NCI-H146 treated with DMSO at 0.1 percent for 48 hours (cell line): ENCODE measurements at regions not wholly inside any gene's neighbourhood (a gene's known extent, or its start where the extent isn't known, plus 50 kb on each side); places are given as distances from the start of the nearest gene placed in this dataset.
A peak's percentile ranks its signal among the peaks of the same experiment; 100 is the strongest.

Experiments
- DNase-seq: peaks from one replicate; lab custom pipeline; 2025; ENCODE audit not compliant: unreplicated experiment; lab: John Stamatoyannopoulos, UW

GRCh38 chr2:122927197-122927596, 1097.9 kb upstream of the CNTNAP5 start:
- DNase-seq: no peak

DNA sequence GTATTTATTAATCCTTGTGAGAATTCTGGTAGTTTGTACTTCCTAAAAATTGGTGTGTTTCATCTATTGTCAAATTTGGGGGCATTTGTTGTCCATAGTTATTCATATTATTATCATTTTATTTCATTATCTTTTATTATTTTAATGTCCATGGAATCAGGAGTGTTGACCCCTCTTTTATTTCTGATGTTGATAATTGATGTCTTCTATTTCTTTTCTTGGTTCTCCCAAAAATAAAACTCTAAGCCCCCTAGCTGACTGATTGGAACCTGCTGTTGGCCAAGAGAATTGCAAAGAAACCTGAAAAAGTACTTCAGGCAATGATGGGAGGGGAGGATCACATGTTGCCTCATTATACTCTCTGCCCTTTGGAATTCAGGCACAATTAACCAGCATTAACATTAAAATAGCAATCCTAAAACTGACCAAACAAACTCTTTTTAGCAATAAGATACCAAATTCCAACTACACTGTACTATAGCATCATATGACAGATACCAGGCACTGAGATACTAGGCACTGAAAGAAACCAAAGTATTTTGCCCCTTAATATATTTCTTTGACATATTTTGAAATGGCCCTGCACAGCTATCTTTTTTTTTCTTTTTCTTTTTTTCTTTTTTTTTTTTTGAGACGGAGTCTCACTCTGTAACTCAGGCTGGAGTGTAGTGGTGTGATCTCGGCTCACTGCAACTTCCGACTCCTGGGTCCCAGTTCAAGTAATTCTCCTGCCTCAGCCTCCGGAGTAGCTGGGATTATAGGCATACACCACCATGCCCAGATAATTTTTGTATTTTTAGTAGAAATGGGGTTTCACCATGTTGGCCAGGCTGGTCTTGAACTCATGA, 1097.2 kb upstream of the CNTNAP5 start:
- DNase-seq: no peak

- DNase-seq: no peak
Measured at GRCh38 chr2:122929347-122929746, 1095.7 kb upstream of the CNTNAP5 start.

DNA sequence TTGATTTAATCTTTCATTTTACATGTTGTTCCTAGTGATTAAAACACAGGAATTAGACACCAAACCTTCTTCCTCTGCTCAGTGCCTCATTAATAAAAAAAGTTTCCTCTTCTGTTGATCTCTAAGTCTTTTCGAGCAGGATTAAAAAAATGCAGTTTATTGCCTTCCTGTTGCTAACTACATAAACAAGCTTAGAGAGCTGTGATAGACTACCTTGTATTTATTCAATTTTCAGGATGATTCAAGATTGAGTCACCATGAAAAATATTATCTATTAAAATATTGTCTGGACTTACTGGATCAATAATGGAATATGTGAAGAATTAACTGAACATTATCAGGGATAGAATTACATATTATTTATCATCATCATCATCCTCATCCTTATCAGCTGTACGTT, 1089.6 kb upstream of the CNTNAP5 start:
- DNase-seq: no peak

- DNase-seq: no peak
Measured at GRCh38 chr2:122939796-122940195, 1085.3 kb upstream of the CNTNAP5 start.

- DNase-seq: no peak
Measured at GRCh38 chr2:122949523-122949922, 1075.6 kb upstream of the CNTNAP5 start.

- no peak for DNase-seq
Measured at GRCh38 chr2:122955776-122956175, 1069.3 kb upstream of the CNTNAP5 start.

DNA sequence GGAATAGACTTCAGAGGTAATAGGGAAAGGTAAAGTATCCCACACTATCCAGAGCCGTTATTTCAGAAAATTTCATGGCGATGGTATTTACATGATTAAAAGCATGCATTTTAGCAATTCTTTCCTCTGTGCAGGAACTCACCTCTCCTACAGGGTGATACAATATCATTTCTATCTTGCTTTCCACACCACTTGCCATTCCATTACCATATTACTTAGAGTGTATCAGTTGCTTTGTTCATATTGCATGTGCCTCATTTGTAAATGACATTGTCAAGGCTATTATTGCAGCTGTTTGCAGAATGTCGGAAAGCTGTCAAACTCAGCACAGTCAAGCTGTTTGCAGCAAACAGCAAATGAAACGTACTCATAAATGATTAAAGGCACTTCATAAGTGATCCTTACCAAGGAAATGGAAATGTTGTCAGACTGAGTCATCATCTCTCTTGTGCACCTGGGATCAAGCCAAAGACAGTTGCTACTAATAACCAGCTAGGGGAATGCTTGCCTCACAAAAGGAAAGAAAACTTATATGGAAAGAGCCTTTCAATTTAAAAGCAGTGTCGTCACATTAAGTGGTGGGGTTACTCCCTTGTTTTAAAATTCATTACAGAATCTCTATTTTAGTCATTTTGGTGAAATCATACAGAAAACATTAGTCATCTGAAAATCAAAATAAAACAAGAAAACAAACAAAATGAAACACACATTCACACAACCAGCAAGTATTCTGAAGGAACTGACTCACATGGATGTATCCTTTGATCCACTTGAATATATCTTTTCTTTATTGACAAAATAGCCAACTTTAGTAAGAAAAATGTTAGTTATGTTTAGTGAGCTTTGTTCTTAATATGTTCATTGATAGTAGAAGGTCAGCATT, 1064.1 kb upstream of the CNTNAP5 start:
- peak; percentile 89 for DNase-seq

DNA sequence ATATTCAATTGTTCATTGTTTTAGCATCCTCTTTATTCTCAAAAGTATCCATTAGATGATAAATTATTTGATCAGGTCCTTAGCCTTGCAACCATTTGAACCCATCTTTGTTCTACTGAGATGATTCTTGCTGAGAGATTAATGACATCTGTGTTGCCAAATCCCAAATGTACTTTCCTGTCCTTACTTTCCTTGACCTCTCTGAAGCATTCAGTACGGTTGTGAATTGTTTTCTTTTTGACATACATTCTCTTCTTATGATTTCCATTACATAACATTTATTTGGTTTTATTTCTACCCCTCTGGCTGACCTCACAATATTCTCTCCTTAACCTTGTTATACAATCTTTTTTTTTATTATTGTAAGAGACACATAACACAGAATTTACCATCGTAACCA, 1058.6 kb upstream of the CNTNAP5 start:
- DNase-seq: no peak

DNA sequence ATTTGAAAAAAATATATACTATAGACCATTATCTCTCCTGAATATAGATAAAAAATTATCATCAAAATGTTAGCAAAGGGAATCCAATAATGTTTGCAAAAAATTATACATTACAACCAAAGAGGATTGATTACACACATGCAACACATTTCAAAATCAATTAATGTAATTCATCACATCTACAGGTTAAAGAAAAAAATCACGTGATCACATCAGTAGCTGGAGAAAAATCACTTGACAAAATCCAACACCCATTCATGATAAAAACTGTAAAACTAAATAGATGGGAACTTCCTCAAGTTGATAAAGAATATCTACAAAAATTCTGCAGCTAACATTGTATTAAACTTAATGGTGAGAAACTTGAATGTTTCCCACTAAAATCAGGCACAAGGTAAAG, 1047.5 kb upstream of the CNTNAP5 start:
- DNase-seq: no peak

GRCh38 chr2:122980671-122981070, 1044.4 kb upstream of the CNTNAP5 start:
- DNase-seq: no peak

GRCh38 chr2:122982936-122983335, 1042.2 kb upstream of the CNTNAP5 start:
- DNase-seq: no peak

- DNase-seq: no peak
Measured at GRCh38 chr2:122988395-122989221, 1036.5 kb upstream of the CNTNAP5 start.

- DNase-seq: no peak
Measured at GRCh38 chr2:122993592-122993991, 1031.5 kb upstream of the CNTNAP5 start.

- no peak for DNase-seq
Measured at GRCh38 chr2:122999258-122999657, 1025.8 kb upstream of the CNTNAP5 start.

- no peak for DNase-seq
Measured at GRCh38 chr2:122999821-123000220, 1025.3 kb upstream of the CNTNAP5 start.

DNA sequence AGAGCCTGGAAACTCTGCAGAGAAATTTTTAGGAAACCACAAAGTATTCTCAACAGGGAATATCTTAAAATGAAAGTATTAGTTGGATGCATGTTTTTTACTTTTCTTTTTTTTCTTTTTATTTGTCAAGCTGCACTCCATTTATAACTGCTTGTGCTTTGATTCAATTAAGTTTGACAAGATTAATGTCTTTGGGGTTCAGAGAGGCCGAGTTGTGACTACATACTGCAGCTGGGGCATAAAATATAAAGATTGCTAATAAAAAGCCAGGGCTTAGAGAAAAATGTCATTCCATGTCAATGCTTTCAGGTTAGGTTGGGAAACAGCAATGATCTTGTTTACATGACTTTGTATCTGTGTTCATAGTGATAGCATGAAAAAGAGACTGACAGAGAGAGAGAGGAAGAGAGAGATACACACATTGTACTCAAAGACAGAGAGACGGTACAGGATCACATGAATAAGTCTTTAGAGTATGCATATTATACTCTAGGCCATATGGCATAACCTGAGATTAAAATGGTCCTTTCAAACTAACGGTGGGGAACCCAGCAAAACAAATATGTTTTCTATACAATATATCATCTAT, 1022.3 kb upstream of the CNTNAP5 start:
- DNase-seq: no peak

DNA sequence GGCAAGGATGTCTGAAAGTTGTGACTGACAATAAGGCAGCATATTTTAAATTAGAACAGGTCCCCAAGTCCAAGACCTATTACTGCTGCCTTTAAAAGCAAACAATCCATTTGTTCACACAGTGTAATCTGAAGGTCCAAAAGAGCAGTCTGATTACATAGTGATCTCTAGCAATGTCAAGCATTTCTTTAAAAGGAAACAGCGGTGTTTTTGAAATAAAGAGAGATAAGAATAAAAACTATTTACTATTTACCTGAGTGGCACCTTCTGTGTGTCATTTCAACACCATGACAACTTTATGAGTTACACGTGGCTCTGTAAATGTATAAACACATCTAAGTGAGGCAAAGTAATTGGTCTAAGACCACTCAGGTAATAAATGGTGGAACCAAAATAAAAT, 1009.9 kb upstream of the CNTNAP5 start:
- peak; percentile 16 for DNase-seq

DNA sequence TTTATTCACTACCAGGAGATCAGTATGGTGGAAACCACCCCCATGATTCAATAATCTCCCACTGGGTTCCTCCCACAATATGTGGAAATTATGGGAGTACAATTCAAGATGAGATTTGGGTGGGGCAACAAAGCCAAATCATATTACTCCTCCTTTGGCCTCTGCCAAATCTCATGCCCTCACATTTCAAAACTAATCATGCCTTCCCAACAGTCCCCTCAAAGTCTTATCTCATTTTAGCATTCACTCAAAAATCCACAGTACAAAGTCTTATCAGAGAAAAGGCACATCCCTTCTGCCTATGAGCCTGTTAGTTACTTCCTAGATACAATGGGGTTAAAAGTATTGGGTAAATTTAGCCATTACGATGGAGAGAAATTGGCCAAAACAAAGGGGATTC, 989.5 kb upstream of the CNTNAP5 start:
- DNase-seq: no peak

DNA sequence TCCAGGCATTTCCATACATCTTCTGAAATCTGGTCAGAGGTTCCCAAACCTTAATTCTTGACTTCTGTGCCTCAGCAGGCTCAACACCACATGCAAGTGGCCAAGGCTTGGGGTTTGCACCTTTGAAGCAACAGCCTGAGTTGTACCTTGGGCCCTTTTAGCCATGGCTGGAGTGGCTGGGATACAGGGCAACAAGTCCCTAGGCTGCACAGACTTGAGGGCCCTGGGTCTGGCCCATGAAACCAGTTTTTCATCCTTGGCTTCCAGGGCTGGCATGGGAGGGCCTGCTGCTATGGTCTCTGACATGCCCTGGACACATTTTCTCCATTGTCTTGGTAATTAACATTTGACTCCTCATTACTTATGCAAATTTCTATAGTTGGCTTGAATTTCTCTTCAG, 988.8 kb upstream of the CNTNAP5 start:
- DNase-seq: no peak

DNA sequence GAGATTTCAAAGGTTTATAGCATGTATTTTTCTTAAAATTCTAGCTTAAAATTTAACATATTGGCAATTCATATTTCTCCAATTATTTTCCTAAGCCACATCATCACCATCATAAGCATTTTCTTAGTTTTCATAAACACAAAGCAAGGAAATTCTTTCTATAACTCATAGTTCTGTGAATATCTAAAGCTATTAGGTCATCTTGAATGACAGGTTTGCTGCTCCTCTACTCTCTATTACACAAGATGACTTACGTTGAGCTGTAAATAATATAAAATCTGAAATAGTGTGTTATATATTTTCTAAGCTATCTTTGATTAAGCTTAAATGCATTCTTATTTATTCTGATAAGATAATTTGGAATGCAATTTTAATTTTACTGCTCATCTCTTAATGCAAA, 984.6 kb upstream of the CNTNAP5 start:
- DNase-seq: no peak
